G401.6 (cell line): ENCODE measurements at regions not wholly inside any gene's neighbourhood (a gene's known extent, or its start where the extent isn't known, plus 50 kb on each side); places are given as distances from the start of the nearest gene placed in this dataset.

Experiments used
- FAIRE-seq: peaks from 2 replicates; lab custom pipeline; 2012; peaks lifted over from hg19 to GRCh38; lab: Jason Lieb, UNC

DNA sequence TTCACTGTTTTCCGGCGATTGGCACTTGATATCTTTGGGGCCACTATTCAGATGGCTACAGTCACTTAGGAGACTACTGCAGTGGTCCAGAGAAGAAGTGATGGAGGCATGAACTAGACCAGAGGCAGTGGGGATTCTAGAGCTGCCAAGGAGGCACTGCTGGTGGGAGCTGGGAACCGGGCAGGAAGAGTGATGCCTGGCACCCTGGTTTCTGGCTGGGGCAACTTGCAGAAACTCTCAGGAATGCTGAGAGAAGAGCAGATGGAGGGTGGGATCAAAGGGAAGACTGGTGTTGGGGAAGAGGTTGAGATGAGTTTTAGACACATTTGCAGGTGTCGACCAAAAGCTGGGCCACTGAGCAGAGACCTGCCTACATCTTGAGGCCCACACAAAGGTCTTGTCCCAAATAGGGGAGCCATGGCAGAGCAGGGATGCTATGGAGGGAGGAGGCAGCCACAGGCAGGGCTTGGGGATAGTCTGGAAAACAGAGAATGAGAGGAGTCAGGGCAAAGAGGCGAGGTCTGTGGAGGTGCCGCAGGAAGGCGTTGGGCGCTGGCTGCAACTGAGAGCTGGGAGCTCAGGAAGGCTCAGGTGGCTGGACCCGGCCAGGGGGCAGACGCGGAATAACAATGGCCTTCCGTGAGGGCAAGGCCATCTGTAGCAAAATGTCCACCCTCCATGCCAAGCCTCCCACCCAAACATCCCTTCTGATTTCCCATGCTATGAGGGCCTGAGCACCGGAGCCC, 118.9 kb downstream of the TOMM20 start:
- FAIRE-seq = no peak

DNA sequence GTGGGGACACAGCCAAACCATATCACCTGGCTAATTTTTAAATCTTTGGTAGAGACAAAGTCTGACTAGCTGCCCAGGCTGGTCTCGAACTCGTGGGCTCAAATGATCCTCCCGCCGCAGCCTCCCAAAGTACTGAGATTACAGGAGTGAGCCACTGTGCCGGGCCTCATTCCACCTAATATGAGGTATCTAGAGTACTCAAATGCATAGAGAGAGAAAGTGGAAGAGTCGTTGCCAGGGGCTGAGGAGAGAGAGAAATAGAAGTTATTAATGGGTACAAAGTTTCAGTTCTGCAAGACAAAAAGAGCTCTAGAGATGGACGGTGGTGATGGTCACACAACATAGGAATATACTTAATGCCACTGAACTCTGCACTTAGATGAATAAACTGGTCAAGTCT, 119.6 kb downstream of the TOMM20 start:
- no peak for FAIRE-seq

DNA sequence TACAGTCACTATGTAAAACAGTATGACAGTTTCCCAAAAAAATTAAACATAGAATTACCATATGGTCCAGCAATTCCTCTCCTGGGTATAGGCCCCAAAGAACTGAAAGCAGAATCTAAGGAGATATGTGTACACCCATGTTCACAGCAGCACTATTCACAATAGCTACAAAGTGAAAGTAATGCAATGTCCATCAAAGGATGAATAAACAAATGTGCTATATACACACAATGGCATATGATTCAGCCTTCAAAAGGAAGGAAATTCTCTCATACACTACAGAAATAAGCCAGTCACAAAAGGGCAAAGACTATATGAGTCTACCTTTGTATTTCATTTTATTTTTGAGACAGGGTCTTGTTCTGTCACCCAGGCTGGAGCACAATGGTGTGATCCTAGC, 120.4 kb downstream of the TOMM20 start:
- no peak for FAIRE-seq

DNA sequence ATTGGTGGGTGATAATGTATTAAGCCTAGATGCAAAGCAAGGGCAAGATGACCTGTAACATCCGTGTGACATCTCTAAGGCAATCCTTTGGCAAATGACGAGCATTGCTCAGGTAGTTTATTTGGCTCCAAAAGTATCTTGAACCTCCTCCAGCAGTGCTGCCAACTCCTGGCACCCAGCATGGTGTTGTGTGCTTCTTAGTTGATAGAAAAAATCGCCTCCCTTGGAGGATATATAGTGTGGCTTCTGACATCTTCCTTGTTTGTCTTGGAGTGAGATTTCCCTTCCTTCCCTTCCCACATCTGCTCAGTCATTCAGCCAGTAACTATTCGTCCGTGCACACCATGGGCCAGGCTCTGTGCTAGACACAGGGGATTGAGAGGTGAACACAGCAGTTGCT, 121.8 kb downstream of the TOMM20 start:
- FAIRE-seq = no peak

DNA sequence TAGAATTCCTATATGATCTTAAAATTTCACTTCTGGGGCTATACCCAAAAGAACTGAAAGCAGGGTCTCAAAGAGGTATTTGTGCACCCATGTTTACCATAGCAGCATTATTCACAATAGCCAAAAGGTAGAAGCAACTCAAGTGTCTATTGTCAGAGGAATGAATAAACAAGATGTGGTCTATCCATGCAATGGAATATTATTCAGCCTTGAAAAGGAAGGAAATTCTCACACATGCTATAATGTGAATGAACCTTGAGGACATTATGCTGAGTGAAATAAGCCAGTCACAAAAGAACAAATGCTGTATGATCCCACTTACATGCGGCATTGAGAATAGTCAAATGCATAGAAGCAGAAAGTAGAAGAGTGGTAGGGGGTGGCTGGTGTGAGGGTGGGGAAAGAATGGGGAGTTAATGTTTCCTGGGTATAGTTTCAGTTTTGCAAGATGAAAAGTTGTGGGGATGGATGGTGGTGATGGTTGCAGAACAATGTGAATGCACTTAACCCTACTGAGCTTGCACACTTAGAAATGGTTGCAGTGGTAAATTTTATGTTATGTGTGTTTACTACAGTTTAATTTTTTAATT, 122.4 kb downstream of the TOMM20 start:
- FAIRE-seq = no peak

DNA sequence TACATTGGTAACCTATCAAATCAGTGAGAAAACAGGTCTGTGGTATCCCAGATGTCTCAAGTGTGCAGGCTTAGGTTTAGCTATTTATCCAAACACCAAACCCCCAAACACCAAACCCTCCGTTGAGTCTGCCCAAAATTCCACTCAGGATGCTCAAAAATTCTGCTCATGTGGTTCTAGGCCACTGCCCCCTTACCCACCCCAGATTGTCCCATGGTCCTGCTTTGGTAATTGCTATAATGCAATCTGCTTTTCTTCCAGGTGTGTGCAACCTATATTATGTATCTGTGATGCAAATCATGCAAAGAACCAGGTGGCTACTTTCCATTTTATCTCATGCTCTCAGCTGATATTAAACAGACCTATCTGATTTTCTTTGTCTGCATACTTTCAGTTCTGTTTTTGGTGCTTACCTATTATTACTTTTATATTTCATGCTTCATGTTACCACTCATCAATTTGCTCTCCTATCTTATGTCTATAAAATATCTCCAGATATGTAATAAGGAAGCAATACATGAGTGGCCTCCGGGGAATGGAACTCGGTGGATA, 123.7 kb downstream of the TOMM20 start:
- FAIRE-seq = no peak

DNA sequence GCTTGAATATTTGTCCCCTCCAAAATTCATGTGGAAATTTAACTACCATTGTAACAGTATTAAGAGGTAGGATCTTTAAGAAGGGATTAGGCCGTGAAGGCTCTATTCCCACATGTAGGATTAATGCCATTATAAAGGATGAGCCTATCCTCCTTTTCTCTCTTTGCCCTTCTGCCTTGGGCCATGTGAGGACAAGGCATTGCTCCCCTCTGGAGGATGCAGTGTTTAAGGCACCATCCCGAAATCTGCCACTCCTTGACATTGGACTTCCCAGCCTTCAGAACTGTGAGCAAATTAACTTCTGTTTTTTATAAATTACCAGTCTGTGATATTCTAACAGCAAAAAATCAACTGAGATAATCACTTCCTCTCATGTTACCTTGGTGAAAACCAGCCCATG, 124.4 kb downstream of the TOMM20 start:
- no peak for FAIRE-seq

DNA sequence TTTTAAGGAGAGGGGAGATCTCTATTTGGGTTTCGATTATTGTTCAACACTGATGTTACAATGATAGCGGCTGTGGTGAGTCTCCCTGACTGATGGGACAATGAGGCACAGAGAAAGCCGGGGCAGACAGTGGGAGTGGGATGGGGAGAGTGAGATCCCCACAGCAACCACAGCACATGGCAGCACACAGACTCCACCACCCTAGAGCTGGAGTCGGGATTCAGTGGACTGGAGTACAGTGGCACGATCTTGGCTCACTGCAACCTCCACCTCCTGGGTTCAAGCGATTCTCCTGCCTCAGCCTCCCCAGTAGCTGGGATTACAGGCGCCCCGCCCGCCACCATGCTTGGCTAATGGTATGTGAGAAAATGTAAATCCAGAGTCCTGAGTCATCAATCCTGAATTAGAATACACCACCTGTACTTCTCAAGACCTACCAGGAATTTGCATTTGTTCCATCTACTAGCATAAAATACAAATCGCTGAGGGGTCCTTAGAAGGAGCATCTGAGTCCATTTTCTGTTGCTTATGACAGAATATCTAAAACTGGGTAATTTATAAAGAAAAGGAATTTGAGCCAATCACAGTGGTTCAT, 125.8 kb downstream of the TOMM20 start:
- FAIRE-seq = no peak

DNA sequence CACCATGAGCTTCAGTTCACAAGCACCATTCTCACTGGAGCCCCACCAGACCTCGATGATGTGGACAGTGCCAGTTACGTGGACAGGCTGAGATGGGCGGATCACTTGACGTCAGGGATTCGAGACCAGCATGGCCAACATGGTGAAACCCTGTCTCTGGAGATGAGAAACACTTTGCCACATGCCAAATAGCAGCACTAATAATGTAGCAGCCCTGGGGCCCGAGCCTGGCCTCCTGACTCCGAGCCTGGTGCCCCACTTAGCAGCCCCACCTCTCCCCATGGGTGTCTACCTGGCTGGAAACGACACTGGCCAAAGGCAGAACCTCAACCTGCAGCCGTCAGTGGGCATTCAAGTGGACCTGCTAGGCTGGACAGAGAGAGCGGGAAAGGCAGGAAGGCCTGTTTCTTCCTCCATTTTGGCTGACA, 129.1 kb downstream of the TOMM20 start:
- FAIRE-seq = no peak

DNA sequence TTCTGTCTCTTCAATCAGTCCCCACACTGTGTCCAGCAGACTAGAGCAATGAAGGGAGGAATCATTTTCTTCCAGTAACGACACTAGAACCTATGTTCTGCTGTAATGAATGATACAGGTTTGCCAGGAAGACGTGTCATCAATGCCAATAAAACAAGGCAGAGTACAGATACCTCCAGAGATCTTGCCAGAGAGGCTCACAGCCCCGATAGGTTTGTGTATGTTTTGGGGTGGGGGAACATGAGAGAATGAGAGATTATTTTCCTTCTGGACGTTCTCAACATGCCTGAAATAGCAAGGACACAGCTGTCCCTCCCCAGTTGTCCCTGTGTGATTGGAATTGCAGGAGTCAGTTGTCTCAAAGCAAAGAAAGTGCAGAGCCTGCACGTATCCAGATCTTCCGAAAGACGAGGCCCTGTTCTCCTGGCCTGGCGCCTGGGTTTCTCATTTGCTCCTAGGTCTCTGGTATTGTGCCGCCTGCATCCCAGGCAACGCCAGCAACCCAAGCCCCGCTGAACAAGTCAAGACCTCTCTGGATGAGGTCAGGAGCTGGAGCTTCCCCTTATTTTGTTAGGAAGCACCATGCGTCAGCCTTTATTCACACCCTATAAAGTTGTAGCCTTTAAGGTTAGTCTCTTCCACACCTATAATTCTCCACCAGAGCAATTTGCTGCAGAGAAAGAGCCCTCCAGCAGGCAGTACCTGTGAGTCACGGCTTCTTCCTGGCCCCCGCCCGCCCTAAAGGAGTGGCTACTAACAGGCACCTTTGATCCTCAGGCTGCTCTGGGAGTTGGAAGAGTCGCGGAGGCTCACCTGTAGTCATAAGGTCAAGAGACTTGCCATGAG, 130.5 kb downstream of the TOMM20 start:
- no peak for FAIRE-seq

DNA sequence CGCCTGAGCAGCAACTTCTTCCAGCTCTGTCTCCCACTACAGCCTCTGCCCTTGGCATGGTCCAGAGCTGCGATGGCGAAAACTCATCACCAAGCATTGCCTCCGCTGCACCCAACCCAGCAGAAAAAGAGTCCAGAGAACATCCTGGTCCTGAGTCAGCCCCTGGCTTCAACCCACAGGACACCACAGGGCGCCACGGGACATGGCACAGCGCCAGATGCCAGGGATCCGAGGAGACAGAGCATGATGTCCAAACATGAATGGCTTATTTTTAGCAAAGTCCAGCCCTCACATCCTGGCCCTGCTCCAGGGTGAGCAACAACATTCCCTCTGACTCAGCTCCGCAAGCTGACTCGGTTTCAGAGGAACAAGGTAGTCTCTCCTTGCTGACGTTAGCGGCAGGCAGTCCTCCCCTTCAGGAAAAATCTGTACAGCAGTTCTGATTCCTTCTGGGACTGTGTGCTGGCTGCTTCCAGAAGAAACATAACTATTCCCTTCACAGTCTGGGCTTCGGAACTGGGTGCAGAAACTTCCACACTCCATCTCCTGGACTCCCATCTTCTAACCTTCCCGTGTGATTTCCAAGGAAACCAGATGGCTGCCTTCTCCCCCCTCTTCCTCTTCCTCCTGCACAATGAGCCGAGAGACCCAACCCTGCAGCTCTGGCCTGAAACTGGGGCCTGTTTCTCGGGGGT, 131.3 kb downstream of the TOMM20 start:
- no peak for FAIRE-seq

DNA sequence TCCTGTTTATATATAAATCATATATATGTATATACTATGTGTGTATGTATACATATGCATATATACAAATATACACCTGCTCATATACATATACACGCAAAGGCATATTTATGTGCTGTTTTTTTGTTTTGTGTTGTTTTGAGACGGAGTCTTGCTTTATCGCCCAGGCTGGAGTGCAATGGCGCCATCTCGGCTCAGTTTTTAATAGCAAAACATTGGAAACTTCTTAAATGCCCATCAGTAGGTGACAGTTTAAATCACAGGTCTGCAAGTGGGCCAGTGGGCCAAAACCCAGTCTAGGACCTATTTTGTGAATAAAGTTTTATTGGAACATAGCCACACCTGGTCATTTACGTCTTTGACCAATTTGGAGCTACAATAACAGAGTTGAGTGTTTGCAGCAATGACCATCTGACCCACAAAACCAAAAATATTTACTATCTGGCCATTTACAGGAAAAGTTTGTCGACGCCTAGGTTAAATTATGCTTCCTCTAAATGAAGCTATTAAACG, 132.3 kb downstream of the TOMM20 start:
- FAIRE-seq = no peak

DNA sequence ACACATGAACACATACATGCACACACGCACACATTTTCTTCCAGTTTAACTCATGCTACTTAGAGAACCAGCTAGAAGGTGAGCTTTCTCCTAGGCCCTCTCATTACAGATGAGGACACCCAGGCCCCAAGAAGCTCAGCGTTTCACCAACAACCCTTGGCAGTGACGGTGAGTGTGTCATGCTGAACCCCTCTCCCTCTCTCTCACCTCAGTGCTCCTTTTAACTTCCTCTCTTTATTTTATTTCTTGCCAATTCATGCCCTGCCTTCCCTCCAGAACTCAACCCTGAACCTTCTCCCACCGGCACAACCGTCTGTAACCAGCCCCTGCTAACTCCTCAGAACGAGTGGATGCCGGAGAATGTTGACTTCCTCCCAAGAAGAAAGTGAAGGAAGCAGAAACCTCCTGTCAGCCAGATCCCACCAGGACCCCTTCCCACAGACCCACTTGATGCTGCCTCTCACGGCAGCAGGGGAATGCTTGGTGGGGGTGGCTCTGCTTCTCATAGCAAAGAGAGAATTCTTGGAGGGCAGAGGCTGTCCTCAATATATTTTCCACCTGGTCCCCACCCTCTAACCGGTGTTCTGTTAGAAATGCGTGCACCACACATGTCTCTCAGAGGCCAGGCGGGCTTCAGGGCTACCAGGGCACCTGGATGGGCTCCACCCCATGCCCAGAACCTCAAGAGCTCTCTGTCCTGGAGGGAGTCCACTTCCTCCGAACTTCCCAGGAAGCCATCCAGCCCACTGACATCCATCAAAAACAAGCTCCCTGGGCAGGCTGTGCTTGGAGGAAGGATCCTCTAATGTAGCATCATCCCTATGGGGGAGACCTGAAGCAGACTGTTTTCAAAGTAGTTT, 134.0 kb downstream of the TOMM20 start:
- no peak for FAIRE-seq

DNA sequence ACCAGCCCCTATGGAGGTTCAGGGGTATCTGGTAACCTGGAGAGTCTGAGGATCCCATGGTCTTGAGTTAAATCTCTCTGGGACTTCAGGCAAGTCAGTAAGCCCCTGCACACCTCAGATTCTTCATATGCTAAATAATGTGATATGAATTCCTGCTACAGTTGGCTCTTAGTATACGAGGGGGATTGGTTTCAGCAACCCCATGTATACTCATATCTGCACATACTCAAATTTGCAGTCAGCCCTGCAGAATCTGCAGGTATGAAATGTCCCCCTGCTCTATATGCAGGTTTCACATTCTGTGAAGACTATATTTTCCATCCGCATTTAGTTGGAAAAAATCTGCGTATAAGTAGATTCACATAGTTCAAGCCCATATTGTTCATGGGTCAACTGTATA, 136.6 kb downstream of the TOMM20 start:
- no peak for FAIRE-seq

DNA sequence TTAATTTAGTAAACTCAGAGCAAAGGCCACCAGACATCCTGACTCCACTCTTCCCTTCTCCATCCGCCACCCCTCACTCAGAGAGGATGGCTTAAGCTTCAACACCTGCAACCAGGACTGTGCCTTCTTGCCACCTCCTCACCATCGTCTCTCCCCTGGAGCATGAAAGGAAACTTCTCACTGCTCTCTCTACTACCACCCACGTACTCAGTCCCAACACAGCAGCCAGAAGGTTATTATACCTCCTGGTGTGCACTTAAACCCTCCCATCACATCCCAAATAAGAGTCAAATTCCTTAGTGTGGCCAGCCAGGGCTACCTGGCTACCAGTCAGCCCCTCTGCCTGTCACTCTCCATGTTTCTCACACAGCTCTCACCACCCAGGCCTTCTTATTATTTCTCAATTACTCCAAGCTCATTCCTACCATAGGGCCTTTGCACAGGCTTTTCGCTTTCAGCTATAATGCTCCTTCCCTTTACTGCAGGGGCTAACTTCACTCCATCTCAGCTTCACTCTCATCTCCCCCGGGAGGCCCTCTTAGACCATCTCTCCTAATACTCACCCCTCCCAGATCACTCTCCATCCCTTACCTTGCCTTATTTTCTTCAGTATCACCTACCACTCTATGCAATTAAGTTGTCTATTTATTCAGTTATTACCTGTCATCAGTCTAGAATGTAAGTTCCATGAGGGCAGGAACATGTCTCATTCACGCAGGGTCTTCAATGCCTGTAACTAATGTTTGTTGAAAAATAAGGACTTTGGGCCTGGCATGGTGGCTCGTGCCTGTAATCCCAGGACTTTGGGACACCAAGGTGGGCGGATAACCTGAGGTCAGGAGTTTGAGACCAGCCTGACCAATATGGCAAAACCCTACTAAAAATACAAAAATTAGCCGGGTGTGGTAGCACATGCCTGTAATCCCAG, 137.5 kb downstream of the TOMM20 start:
- FAIRE-seq = no peak

DNA sequence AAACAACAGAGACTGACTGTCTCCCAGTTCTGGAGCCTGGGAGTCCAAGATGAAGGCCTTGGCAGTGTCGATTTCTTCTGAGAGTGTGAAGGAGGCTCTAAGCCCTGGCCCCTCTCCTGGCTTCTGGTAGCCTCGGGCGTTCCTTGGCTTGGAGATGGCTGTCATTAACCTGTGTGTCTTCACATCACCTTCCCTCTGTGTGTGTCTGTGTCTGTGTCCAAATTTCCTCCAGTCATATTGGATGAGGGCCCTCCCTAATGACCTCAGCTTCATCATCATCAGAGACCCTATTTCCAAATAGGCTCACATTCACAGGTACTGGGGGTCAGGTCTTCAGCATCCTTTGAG, 138.3 kb downstream of the TOMM20 start:
- no peak for FAIRE-seq

DNA sequence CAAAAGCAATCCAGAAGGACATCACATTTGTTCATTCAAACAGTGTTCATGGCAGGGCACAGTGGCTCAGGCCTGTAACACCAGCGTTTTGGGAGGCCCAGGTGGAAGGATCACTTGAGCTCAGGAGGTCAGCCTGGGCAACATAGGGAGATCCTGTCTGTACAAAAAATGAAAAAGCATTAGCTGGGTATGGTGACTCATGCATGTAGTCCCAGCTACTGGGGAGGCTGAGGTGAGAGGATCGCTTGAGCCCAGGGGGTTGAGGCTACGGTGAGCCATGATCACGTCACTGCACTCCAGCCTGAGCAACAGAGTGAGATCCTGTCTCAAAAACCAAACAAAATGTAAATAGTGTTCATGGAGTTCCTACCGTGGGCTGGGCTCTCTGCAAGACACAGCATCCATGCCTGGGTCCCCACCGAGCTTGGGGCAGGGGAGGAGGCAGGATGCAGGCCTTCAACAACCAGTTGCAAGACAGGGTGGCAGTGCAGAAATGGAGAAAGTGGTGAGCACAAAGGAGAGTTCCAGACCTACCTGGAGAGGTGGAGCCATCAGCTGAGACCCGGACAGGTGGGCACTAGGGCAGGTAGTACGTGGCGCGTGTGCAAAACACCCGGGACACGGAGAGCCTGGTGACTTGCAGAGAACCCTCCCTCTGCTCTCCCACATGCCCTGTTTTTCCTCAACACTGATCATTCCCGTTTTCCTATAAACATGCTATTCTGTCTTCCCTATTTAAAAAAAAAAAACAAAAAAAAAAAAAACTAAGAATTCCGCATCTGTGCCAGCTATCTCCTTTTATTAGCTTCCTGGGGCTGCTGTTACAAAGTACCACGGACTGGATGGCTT, 138.9 kb downstream of the TOMM20 start:
- FAIRE-seq = no peak

DNA sequence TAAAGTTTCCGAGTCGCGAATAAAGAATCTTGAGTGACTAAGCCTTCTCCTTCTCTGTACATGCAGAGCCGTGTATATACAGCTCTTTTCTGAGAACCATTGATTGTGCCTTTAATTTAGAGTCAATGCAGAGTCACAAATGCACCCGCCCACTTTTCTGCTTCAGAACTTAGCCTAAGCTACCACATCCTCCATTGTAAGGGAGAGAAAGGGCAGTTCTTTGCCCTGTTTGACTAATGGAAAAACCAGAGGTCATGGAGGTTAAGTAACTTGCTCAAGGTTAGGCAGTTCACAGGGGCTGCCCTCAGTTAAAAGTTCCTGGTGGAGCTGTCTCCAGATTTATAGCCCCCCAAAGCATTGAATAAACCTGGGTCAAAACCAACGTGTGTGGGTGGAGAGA, 139.6 kb downstream of the TOMM20 start:
- FAIRE-seq = no peak

DNA sequence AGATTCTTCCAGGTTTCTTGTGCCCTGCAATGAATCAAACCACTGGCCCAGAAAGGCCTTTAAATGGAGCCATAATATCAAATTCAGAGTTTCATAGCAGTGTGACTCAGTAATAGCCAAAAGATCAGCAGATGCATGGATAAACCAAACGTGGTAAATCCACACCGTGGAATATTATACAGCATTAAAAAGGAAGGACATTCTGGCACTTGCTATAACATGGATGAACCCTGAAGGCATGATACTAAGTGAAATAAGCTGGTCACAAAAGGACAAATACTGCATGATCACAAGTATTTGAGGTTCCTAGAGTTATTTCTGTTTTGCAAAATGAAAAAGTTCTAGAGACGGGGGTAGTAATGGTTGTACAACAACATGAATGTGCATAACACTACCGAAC, 140.1 kb downstream of the TOMM20 start:
- FAIRE-seq = no peak
